ENCODE measurements at regions not wholly inside any gene's neighbourhood (a gene's known extent, or its start where the extent isn't known, plus 50 kb on each side); places are given as distances from the start of the nearest gene placed in this dataset.

DNA sequence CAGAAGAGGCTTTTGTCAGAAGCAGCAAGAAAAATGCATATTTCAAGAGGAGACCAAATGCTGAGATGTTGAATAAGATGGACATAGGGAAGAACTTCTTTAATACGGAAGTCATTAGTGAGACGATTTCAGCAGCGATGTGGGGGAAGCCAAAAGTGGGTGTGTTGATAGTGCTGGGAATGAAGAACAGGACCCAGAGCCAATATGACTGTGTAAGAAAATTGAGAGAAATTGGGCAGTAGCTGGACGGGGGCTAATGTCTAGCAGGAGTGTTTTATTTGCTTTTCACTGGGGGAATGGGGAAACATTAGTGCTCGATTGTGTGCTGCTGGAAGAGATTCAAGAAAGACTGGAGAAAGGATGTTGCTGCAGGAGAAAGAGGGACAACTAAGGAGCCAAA is 788.7 kb upstream of the KLHL29 start:
- no peak for TF ChIP-seq POLR2A (IDR thresholded peaks at IDR 0.05)
- TF ChIP-seq, protein P1, sequence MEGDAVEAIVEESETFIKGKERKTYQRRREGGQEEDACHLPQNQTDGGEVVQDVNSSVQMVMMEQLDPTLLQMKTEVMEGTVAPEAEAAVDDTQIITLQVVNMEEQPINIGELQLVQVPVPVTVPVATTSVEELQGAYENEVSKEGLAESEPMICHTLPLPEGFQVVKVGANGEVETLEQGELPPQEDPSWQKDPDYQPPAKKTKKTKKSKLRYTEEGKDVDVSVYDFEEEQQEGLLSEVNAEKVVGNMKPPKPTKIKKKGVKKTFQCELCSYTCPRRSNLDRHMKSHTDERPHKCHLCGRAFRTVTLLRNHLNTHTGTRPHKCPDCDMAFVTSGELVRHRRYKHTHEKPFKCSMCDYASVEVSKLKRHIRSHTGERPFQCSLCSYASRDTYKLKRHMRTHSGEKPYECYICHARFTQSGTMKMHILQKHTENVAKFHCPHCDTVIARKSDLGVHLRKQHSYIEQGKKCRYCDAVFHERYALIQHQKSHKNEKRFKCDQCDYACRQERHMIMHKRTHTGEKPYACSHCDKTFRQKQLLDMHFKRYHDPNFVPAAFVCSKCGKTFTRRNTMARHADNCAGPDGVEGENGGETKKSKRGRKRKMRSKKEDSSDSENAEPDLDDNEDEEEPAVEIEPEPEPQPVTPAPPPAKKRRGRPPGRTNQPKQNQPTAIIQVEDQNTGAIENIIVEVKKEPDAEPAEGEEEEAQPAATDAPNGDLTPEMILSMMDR (IDR thresholded peaks at IDR 0.05), result no peak

Measured in testis (tissue), 2 donors.